Omental fat pad (tissue), 3 donors: ENCODE measurements at regions not wholly inside any gene's neighbourhood (a gene's known extent, or its start where the extent isn't known, plus 50 kb on each side); places are given as distances from the start of the nearest gene placed in this dataset.

ENCODE experiments used
- ATAC-seq: fragments of 150-250 bp; one replicate; pipeline ENCODE4 v1.9.1; 2016; ENCODE audit warnings: mild to moderate bottlenecking, moderate library complexity; ENCODE audit not compliant: low FRiP score
- DNase-seq: peaks from one replicate; pipeline ENCODE4 v3.0.0-alpha.2; 2019; ENCODE audit warnings: low spot score
- TF ChIP-seq, protein P1 (sequence below), 3 donors: fragments of 450-650 bp; IDR thresholded peaks; one replicate each; pipeline ENCODE4 v1.5.1; 2016 to 2017; ENCODE audit warnings: antibody characterized with exemption in 3 of 3, mild to moderate bottlenecking in 3 of 3, moderate library complexity in 2 of 3

DNA sequence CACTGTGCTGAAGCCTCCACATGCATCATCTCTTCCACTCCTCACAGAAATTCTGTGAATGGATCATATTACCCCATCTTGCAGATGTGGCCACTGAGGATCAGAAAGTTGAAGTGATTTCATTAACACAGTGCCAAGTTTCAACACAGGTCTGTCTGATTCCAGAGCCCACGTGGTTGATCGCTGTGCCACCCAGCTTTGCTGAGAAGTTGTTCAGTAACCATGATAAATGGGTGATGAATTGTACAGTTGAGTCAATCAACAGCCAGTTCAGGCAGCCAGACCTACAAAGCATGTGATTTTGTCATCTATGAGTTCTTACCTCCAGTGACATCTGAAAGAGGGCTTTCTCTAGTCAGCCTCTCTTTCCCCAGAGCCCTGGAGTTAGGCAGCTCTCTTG lies 61.8 kb upstream of the GRHL3 start:
- DNase-seq (no peak), ATAC-seq (no peak)
- TF ChIP-seq, protein P1, sequence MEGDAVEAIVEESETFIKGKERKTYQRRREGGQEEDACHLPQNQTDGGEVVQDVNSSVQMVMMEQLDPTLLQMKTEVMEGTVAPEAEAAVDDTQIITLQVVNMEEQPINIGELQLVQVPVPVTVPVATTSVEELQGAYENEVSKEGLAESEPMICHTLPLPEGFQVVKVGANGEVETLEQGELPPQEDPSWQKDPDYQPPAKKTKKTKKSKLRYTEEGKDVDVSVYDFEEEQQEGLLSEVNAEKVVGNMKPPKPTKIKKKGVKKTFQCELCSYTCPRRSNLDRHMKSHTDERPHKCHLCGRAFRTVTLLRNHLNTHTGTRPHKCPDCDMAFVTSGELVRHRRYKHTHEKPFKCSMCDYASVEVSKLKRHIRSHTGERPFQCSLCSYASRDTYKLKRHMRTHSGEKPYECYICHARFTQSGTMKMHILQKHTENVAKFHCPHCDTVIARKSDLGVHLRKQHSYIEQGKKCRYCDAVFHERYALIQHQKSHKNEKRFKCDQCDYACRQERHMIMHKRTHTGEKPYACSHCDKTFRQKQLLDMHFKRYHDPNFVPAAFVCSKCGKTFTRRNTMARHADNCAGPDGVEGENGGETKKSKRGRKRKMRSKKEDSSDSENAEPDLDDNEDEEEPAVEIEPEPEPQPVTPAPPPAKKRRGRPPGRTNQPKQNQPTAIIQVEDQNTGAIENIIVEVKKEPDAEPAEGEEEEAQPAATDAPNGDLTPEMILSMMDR (IDR thresholded peaks at IDR 0.05) = no peak

DNA sequence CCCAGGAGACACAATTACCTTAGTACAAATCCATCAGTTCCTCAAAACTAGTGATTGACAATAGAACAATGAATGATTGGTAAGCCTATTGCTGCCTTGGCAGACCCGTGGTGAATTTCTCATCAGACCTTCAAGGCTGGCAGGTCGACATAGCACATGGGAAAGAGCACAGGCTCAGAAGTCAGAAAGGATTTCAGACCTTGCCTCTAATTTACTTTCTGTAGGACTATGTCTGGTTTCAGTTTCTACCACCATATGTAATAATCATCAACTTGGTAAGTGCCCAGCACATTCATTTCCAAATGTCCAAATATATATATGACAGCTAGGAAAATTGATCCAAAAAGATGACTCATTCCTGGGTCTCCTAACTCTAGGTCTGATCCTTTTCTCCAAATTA lies 62.5 kb upstream of the GRHL3 start:
- DNase-seq (no peak), ATAC-seq (no peak)
- TF ChIP-seq, protein P1 (IDR thresholded peaks at IDR 0.05) = no peak

GRCh38 chr1:24255226-24255625 lies 63.9 kb upstream of the GRHL3 start:
- DNase-seq = no peak
- TF ChIP-seq, protein P1 (IDR thresholded peaks at IDR 0.05) = no peak
- ATAC-seq = no peak

GRCh38 chr1:24254783-24255182 lies 64.4 kb upstream of the GRHL3 start:
- ATAC-seq (no peak), DNase-seq (no peak)
- TF ChIP-seq, protein P1 (IDR thresholded peaks at IDR 0.05) = no peak

GRCh38 chr1:24253571-24253970 lies 65.6 kb upstream of the GRHL3 start:
- TF ChIP-seq, protein P1 (IDR thresholded peaks at IDR 0.05) = no peak
- DNase-seq (no peak), ATAC-seq (no peak)

GRCh38 chr1:24252185-24252780 lies 65.2 kb upstream of the IFNLR1 start:
- no peak for DNase-seq

GRCh38 chr1:24251501-24251900 lies 64.4 kb upstream of the IFNLR1 start:
- ATAC-seq (no peak), DNase-seq (no peak)
- TF ChIP-seq, protein P1 (IDR thresholded peaks at IDR 0.05) = no peak

More at GRCh38 chr1:24252185-24252780, 65.2 kb upstream of the IFNLR1 start:
- TF ChIP-seq, protein P1 (IDR thresholded peaks at IDR 0.05) = no peak
- no peak for ATAC-seq
